ENCODE measurements at regions not wholly inside any gene's neighbourhood (a gene's known extent, or its start where the extent isn't known, plus 50 kb on each side); places are given as distances from the start of the nearest gene placed in this dataset.

DNA sequence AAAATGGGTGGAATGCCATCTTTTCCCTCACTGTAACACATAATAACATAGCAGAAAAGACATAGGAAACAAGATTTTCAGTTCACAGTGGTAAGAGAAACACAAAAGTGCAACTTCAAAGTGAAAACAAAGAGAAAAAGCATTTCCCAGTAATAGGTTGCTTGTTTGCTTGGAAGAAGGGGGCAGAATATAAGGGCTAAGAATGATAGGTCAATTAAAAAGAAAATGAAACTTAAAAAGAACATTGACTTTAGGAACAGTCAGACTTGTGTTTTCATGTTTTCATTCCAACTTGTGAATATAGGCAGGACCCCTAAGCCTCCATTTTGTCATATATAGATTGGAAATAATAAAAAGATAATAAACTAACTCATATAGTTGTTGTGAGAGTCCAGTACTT is 168.2 kb upstream of the PPP3CA start:
- Histone ChIP-seq H4K20me1 (ENCODE audit: insufficient read depth, poor library complexity, severe bottlenecking) (no peaks in the 10 kb centered on the region), H3K4me2 (no peak overlapping the region), H3K27ac (no peak overlapping the region), H3K36me3 (replicated peaks; ENCODE audit: insufficient read depth, low read depth) (no peaks in the 10 kb centered on the region), H3K4me1 (ENCODE audit: insufficient read depth) (no peaks in the 10 kb centered on the region), H3K9me2 (replicated peaks; ENCODE audit: insufficient read depth) (no peaks in the 10 kb centered on the region), H3K79me2 (no peaks in the 10 kb centered on the region), H3K4me3 (no peak overlapping the region), H3K27me3 (no peaks in the 10 kb centered on the region), H2AFZ (no peak overlapping the region), H3K9me3 (ENCODE audit: low read depth) (no peaks in the 10 kb centered on the region)
- TF ChIP-seq EZH2phosphoT487 (IDR thresholded peaks at IDR 0.05; ENCODE audit: low read depth, severe bottlenecking, unreplicated experiment) (no peak), EZH2 (IDR thresholded peaks at IDR 0.05; ENCODE audit: borderline replicate concordance) (no peak)
- TF ChIP-seq, protein P1, sequence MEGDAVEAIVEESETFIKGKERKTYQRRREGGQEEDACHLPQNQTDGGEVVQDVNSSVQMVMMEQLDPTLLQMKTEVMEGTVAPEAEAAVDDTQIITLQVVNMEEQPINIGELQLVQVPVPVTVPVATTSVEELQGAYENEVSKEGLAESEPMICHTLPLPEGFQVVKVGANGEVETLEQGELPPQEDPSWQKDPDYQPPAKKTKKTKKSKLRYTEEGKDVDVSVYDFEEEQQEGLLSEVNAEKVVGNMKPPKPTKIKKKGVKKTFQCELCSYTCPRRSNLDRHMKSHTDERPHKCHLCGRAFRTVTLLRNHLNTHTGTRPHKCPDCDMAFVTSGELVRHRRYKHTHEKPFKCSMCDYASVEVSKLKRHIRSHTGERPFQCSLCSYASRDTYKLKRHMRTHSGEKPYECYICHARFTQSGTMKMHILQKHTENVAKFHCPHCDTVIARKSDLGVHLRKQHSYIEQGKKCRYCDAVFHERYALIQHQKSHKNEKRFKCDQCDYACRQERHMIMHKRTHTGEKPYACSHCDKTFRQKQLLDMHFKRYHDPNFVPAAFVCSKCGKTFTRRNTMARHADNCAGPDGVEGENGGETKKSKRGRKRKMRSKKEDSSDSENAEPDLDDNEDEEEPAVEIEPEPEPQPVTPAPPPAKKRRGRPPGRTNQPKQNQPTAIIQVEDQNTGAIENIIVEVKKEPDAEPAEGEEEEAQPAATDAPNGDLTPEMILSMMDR (IDR thresholded peaks at IDR 0.05; ENCODE audit: poor library complexity), result no peak
- no peak for DNase-seq (ENCODE audit: low spot score)

DNA sequence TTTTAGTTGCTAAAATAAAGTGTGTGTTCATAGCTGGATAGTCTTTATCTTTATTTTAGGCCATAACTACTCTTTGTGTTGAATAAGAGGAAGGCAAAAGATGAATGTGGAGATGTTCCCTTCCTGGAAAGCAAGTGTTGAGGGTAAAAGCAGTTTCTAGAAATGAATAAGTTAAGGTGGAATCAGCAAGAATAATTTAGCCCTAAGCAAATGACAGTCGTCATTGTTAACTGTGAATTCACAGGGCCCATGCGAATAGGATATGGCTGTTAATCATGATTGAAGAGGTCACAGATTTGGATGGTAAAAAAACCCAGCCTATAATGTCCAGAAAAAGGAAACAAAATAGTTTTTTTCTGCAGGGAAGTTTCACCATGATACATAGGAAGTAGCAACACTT is 167.8 kb upstream of the PPP3CA start:
- H3K9me2 ChIP-seq (replicated peaks; ENCODE audit: insufficient read depth), result no peaks in the 10 kb centered on the region
- no peak for DNase-seq (ENCODE audit: low spot score)
- no peaks in the 10 kb centered on the region for H4K20me1 ChIP-seq (ENCODE audit: insufficient read depth, poor library complexity, severe bottlenecking)
- no peak overlapping the region for H3K4me3 ChIP-seq
- H3K9me3 ChIP-seq (ENCODE audit: low read depth), result no peaks in the 10 kb centered on the region
- TF ChIP-seq EZH2phosphoT487 (IDR thresholded peaks at IDR 0.05; ENCODE audit: low read depth, severe bottlenecking, unreplicated experiment) (no peak), EZH2 (IDR thresholded peaks at IDR 0.05; ENCODE audit: borderline replicate concordance) (no peak)
- TF ChIP-seq, protein P1 (IDR thresholded peaks at IDR 0.05; ENCODE audit: poor library complexity), result no peak
- 94% methylated on average over 2 of the region's 2 CpGs for WGBS (ENCODE audit: low lambda C conversion rate, missing lambda C conversion rate)
- no peaks in the 10 kb centered on the region for H3K36me3 ChIP-seq (replicated peaks; ENCODE audit: insufficient read depth, low read depth)
- H3K27ac ChIP-seq, result no peak overlapping the region
- H3K4me1 ChIP-seq (ENCODE audit: insufficient read depth), result no peaks in the 10 kb centered on the region
- H3K79me2 ChIP-seq, result no peaks in the 10 kb centered on the region
- no peak overlapping the region for H3K4me2 ChIP-seq
- H3K27me3 ChIP-seq, result no peaks in the 10 kb centered on the region
- H2AFZ ChIP-seq, result no peak overlapping the region

DNA sequence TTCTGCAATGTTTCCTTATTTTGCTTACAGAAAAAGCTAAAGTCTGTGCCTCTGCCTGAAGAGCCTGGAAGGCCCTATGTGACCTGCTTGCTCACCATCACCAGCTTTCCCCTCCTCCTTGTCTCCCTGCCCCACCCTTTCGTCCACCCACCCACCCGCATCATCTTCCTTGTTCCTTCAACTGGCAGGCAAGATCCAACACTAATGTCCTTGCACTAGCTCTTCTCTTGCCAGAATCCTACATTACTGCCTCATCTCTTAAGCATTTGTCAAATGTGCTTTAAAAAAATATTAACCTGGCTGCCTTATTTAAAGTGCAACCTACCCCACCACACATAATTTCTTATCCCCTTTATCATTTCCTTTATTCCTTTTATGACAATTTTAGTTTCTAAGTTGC is 165.1 kb upstream of the PPP3CA start:
- DNase-seq (ENCODE audit: low spot score), result no peak
- H3K4me2 ChIP-seq, result no peak overlapping the region
- no peaks in the 10 kb centered on the region for H3K27me3 ChIP-seq
- H3K36me3 ChIP-seq (replicated peaks; ENCODE audit: insufficient read depth, low read depth), result no peaks in the 10 kb centered on the region
- no peaks in the 10 kb centered on the region for H3K4me1 ChIP-seq (ENCODE audit: insufficient read depth)
- WGBS (ENCODE audit: low lambda C conversion rate, missing lambda C conversion rate), result 94% methylated on average over 2 of the region's 2 CpGs
- TF ChIP-seq, protein P1 (IDR thresholded peaks at IDR 0.05; ENCODE audit: poor library complexity), result no peak
- TF ChIP-seq EZH2 (IDR thresholded peaks at IDR 0.05; ENCODE audit: borderline replicate concordance), result no peak
- no peak for TF ChIP-seq EZH2phosphoT487 (IDR thresholded peaks at IDR 0.05; ENCODE audit: low read depth, severe bottlenecking, unreplicated experiment)
- H4K20me1 ChIP-seq (ENCODE audit: insufficient read depth, poor library complexity, severe bottlenecking), result no peaks in the 10 kb centered on the region
- no peak overlapping the region for H2AFZ ChIP-seq
- no peaks in the 10 kb centered on the region for H3K9me2 ChIP-seq (replicated peaks; ENCODE audit: insufficient read depth)
- no peaks in the 10 kb centered on the region for H3K9me3 ChIP-seq (ENCODE audit: low read depth)
- no peak overlapping the region for H3K4me3 ChIP-seq
- H3K27ac ChIP-seq, result no peak overlapping the region
- no peaks in the 10 kb centered on the region for H3K79me2 ChIP-seq

DNA sequence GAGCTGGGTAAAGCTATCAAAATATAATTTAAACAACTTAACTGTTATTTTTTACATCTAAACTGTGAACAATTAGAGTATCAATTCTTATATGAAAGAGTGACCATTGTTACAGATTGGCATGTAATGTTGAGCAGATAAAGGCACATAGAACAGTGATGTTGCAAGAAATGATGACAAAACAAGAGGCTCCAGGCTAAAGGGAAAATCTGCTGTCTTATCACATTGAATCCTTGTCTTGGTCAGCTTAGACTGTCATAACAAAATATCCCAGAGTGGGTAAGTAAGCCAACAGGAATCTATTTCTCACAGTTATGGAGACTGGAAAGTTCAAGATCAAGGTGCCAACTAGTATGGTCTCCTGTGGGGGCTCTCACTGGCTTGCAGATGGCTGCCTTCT is 154.1 kb upstream of the PPP3CA start:
- no peaks in the 10 kb centered on the region for H3K4me1 ChIP-seq (ENCODE audit: insufficient read depth)
- no peak overlapping the region for H3K4me2 ChIP-seq
- no peaks in the 10 kb centered on the region for H3K79me2 ChIP-seq
- DNase-seq (ENCODE audit: low spot score), result no peak
- H3K27me3 ChIP-seq, result no peaks in the 10 kb centered on the region
- no peaks in the 10 kb centered on the region for H3K9me2 ChIP-seq (replicated peaks; ENCODE audit: insufficient read depth)
- H3K4me3 ChIP-seq, result no peak overlapping the region
- no peaks in the 10 kb centered on the region for H3K36me3 ChIP-seq (replicated peaks; ENCODE audit: insufficient read depth, low read depth)
- H3K27ac ChIP-seq, result no peak overlapping the region
- TF ChIP-seq EZH2 (IDR thresholded peaks at IDR 0.05; ENCODE audit: borderline replicate concordance) (no peak), EZH2phosphoT487 (IDR thresholded peaks at IDR 0.05; ENCODE audit: low read depth, severe bottlenecking, unreplicated experiment) (no peak)
- TF ChIP-seq, protein P1 (IDR thresholded peaks at IDR 0.05; ENCODE audit: poor library complexity), result no peak
- no peaks in the 10 kb centered on the region for H3K9me3 ChIP-seq (ENCODE audit: low read depth)
- no peaks in the 10 kb centered on the region for H4K20me1 ChIP-seq (ENCODE audit: insufficient read depth, poor library complexity, severe bottlenecking)
- H2AFZ ChIP-seq, result no peak overlapping the region
